K562 (cell line): ENCODE measurements at regions not wholly inside any gene's neighbourhood (a gene's known extent, or its start where the extent isn't known, plus 50 kb on each side); places are given as distances from the start of the nearest gene placed in this dataset.

ENCODE experiments used
- ATAC-seq: fragments of 200-7000 bp; cut with Tn5 transposase; 3 replicates; pipeline ENCODE4 v1.9.1; 2020; ENCODE audit warnings: moderate library complexity
- BruUV-seq: library from RNA; stranded (reverse); fragments of 400-500 nt; replicated peaks from 2 replicates; lab custom pipeline; 2021; lab: Mats Ljungman, UMichigan
- CTCF ChIA-PET: fragments of 300-600 bp; formaldehyde crosslinking; extraction: SDS; loops from one replicate; lab custom pipeline; 2021; ENCODE audit warnings: low intra/inter-chr PET ratio; lab: Yijun Ruan, JAX
- POLR2A ChIA-PET: fragments of 300-600, 350-650 bp; sonication (Branson Sonifier 250); formaldehyde crosslinking; extraction: SDS; loops from one replicate; lab custom pipeline; 2021; ENCODE audit warnings: antibody characterized with exemption, inconsistent platforms; lab: Yijun Ruan, JAX
- DNase-seq, 4 experiments: peaks; one replicate each; pipeline versions ENCODE4 v3.0.0 to v3.0.0-alpha.2; 2011 to 2018; ENCODE audit warnings: low spot score in 3 of 4, mixed read lengths in 3 of 4; ENCODE audit errors: extremely low read depth in 1 of 4
- FAIRE-seq: peaks from 2 replicates; lab custom pipeline; 2011; peaks lifted over from hg19 to GRCh38; lab: Jason Lieb, UNC
- H2AFZ ChIP-seq: 2 replicates; pipeline ENCODE4 v1.6.0; 2011; ENCODE audit warnings: low read depth, low read length, control low read depth, inconsistent platforms
- H3K27ac ChIP-seq: fragments of 200-600 bp; 3 replicates; pipeline ENCODE4 v1.8.0; 2011; ENCODE audit warnings: low read depth, mild to moderate bottlenecking, control low read depth, inconsistent platforms, low read length, moderate library complexity, mixed read lengths; ENCODE audit errors: extremely low read depth
- H3K27me3 ChIP-seq, 2 experiments: fragments of 300-600 bp in 1 of 2; 2 replicates in 1 of 2; 3 replicates in 1 of 2; pipeline versions ENCODE4 v1.6.0 to v1.8.0; 2011; ENCODE audit warnings: inconsistent platforms in 2 of 2, low read length in 2 of 2, mild to moderate bottlenecking in 1 of 2, mixed read lengths in 1 of 2, moderate library complexity in 1 of 2; ENCODE audit not compliant: control insufficient read depth in 2 of 2, insufficient read depth in 2 of 2
- H3K36me3 ChIP-seq: fragments of 300-600 bp; 3 replicates; pipeline ENCODE4 v1.8.0; 2011; ENCODE audit warnings: mild to moderate bottlenecking, low read length, inconsistent platforms; ENCODE audit not compliant: control insufficient read depth, insufficient read depth
- H3K4me1 ChIP-seq, 2 experiments: fragments of 200-600 bp in 1 of 2; replicated peaks in 1 of 2; 2 replicates in 1 of 2; 3 replicates in 1 of 2; pipeline versions ENCODE4 v1.5.1 to v1.8.0; 2011; ENCODE audit warnings: inconsistent platforms in 2 of 2, low read length in 2 of 2, mild to moderate bottlenecking in 1 of 2, mixed read lengths in 1 of 2, moderate library complexity in 1 of 2; ENCODE audit not compliant: control insufficient read depth in 2 of 2, insufficient read depth in 2 of 2
- H3K4me2 ChIP-seq: 2 replicates; pipeline ENCODE4 v1.6.1; 2011; ENCODE audit warnings: low read length, control low read depth, inconsistent platforms, mixed read lengths; ENCODE audit not compliant: insufficient read depth
- H3K4me3 ChIP-seq: fragments of 200-600 bp; sonication (generic), shearing (Covaris generic); 2 replicates; pipeline ENCODE4 v1.5.1; 2016; ENCODE audit warnings: control low read depth, inconsistent platforms
- H3K79me2 ChIP-seq: fragments of 200-600 bp; 3 replicates; pipeline ENCODE4 v1.8.0; 2011; ENCODE audit warnings: low read length, inconsistent platforms; ENCODE audit not compliant: control insufficient read depth, insufficient read depth
- H3K9ac ChIP-seq, 2 experiments: 2 replicates each; pipeline versions ENCODE4 v1.6.0 to v1.6.1; 2011; ENCODE audit warnings: low read depth in 2 of 2, low read length in 2 of 2, control low read depth in 1 of 2, inconsistent platforms in 1 of 2, mild to moderate bottlenecking in 1 of 2, mixed read lengths in 1 of 2; ENCODE audit not compliant: insufficient read depth in 1 of 2
- H3K9me1 ChIP-seq: one replicate; pipeline ENCODE4 v1.6.0; 2011; ENCODE audit warnings: inconsistent platforms, mild to moderate bottlenecking, low read length, moderate library complexity; ENCODE audit not compliant: control insufficient read depth, insufficient read depth
- H3K9me3 ChIP-seq: replicated peaks from 2 replicates; pipeline ENCODE4 v1.5.1; 2011; ENCODE audit warnings: low read depth, low read length, inconsistent platforms; ENCODE audit not compliant: control insufficient read depth, insufficient read depth
- H4K20me1 ChIP-seq: replicated peaks from 2 replicates; pipeline ENCODE4 v1.6.1; 2011; ENCODE audit warnings: low read length, inconsistent platforms, mixed read lengths; ENCODE audit not compliant: control insufficient read depth, insufficient read depth
- CAMTA2 ChIP-seq: fragments of 250-450 bp; sonication (Bioruptor Pico); conservative IDR thresholded peaks from 2 replicates; pipeline ENCODE4 v1.5.1; 2022
- CCAR2 ChIP-seq: fragments of 200-400 bp; formaldehyde crosslinking; IDR thresholded peaks from 2 replicates; pipeline ENCODE4 v1.6.1; 2017; ENCODE audit warnings: mild to moderate bottlenecking, low read depth, low read length
- CHD1 ChIP-seq: fragments of 200-600 bp; sonication (generic); IDR thresholded peaks from one replicate; pipeline ENCODE4 v1.6.1; 2012; ENCODE audit warnings: mild to moderate bottlenecking, moderate library complexity, low read length, inconsistent platforms
- CUX1 ChIP-seq: fragments of 200-800 bp; sonication (Bioruptor generic); IDR thresholded peaks from 2 replicates; pipeline ENCODE4 v1.6.1; 2016; ENCODE audit warnings: missing genetic modification characterization, missing compliant biosample characterization
- DACH1 ChIP-seq: fragments of 450-650 bp; IDR thresholded peaks from 2 replicates; pipeline ENCODE4 v1.6.1; 2018; ENCODE audit not compliant: partially characterized antibody
- JUN ChIP-seq, 2 experiments: sonication (generic) in 1 of 2; formaldehyde crosslinking in 1 of 2; IDR thresholded peaks; 2 replicates each; pipeline versions ENCODE4 v1.6.1 to v1.8.0; 2012 to 2022; ENCODE audit warnings: borderline replicate concordance in 2 of 2, mild to moderate bottlenecking in 2 of 2, improper control_type of control experiment in 1 of 2, low read depth in 1 of 2, low read length in 1 of 2, missing genetic modification reagents in 1 of 2
- PHB ChIP-seq: fragments of 250-450 bp; sonication (Bioruptor Pico); IDR thresholded peaks from 2 replicates; pipeline ENCODE4 v1.5.0; 2021
- PRPF4 ChIP-seq: fragments of 200-400 bp; formaldehyde crosslinking; IDR thresholded peaks from one replicate; pipeline ENCODE4 v1.6.1; 2017; ENCODE audit warnings: low read length, low read depth, mild to moderate bottlenecking; ENCODE audit not compliant: insufficient read depth, poor library complexity, severe bottlenecking
- ZNF134 ChIP-seq: fragments of 250-450 bp; sonication (Bioruptor Pico); conservative IDR thresholded peaks from 2 replicates; pipeline ENCODE4 v1.4.0; 2020
- ZNF551 ChIP-seq: fragments of 250-450 bp; sonication (Bioruptor Pico); IDR thresholded peaks from 2 replicates; pipeline ENCODE4 v1.5.0; 2021; ENCODE audit warnings: mild to moderate bottlenecking, moderate library complexity
- ZNF766 ChIP-seq: fragments of 200-800 bp; sonication (Bioruptor generic); conservative IDR thresholded peaks from 2 replicates; pipeline ENCODE4 v1.6.1; 2016; ENCODE audit warnings: missing genetic modification characterization, missing compliant biosample characterization
- ZSCAN32 ChIP-seq: fragments of 450-650 bp; formaldehyde crosslinking; IDR thresholded peaks from 2 replicates; pipeline ENCODE4 v1.4.0; 2020; ENCODE audit warnings: mild to moderate bottlenecking, moderate library complexity
- WGBS: fragments of 100-300 bp; shearing (Covaris generic); methylation state at CpG from one replicate; pipeline ENCODE4 v1.1.6; 2016; ENCODE audit warnings: low coverage, mixed read lengths; ENCODE audit not compliant: insufficient coverage; ENCODE audit errors: missing lambda C conversion rate; 5-methylcytosine and 5-hydroxymethylcytosine counted together
- in situ Hi-C: fragments of 300-500 bp; cut with MboI; formaldehyde crosslinking; loops from 4 replicates; pipeline ENCODE4 v1.15.0; 2018; ENCODE audit warnings: inconsistent platforms, mixed read lengths
- intact Hi-C: fragments of 100-400 bp; cut with micrococcal nuclease; formaldehyde crosslinking; loops from 2 replicates; pipeline ENCODE4 v1.14.2; 2022
- TF ChIP-seq, protein P1 (sequence below): sonication (generic); formaldehyde crosslinking; IDR thresholded peaks from 2 replicates; pipeline ENCODE4 v1.8.1; 2023; ENCODE audit warnings: mild to moderate bottlenecking, missing genetic modification reagents
- TF ChIP-seq, protein P2 (sequence below): fragments of 250-450 bp; sonication (Bioruptor Pico); IDR thresholded peaks from 2 replicates; pipeline ENCODE4 v1.9.0; 2021; ENCODE audit warnings: mild to moderate bottlenecking

GRCh38 chr9:7266911-7267595, 509.3 kb downstream of the KDM4C start:
- Histone ChIP-seq H3K4me3 (no peak overlapping the region), H3K79me2 (no peaks in the 10 kb centered on the region), H3K27me3 (no peaks in the 10 kb centered on the region), H2AFZ (no peak overlapping the region), H3K9ac (no peak overlapping the region), H4K20me1 (no peaks in the 10 kb centered on the region), H3K4me2 (no peak overlapping the region), H3K36me3 (no peaks in the 10 kb centered on the region), H3K4me1 (no peaks in the 10 kb centered on the region), H3K27ac (no peak overlapping the region), H3K9me1 (no peaks in the 10 kb centered on the region), H3K9me3 (no peaks in the 10 kb centered on the region)
- ATAC-seq = no peak
- BruUV-seq = no TSS peak
- ChIA-PET CTCF (no interaction called here), POLR2A (interaction anchor here (0.6 kb wide), 1 partner anchor 97 kb away, joined by 3 read pairs; no protein-coding TSS in a partner anchor)
- in situ Hi-C loops = no loop called here
- DNase-seq = no peak
- WGBS = under 1% methylated on average over 14 of the region's 14 CpGs
- FAIRE-seq = no peak
- intact Hi-C loops = loop anchor here (10.0 kb wide), 1 partner anchor 362 kb away; no protein-coding TSS in a partner anchor
- TF ChIP-seq CCAR2 (no peak), ZSCAN32 (no peak), ZNF551 (no peak), PHB (CRISPR knock-in tag) (no peak), ZNF766 (CRISPR knock-in tag) (no peak), CHD1 (no peak), ZNF134 (CRISPR knock-in tag) (no peak), CAMTA2 (no peak), JUN (IDR thresholded peaks at IDR 0.05; ENCODE audit: borderline replicate concordance, low read depth, low read length) (no peak), JUN (CRISPR knock-in tag; IDR thresholded peaks at IDR 0.05; ENCODE audit: borderline replicate concordance) (no peak), CUX1 (CRISPR knock-in tag) (no peak), PRPF4 (no peak), DACH1 (no peak)
- TF ChIP-seq, protein P1, sequence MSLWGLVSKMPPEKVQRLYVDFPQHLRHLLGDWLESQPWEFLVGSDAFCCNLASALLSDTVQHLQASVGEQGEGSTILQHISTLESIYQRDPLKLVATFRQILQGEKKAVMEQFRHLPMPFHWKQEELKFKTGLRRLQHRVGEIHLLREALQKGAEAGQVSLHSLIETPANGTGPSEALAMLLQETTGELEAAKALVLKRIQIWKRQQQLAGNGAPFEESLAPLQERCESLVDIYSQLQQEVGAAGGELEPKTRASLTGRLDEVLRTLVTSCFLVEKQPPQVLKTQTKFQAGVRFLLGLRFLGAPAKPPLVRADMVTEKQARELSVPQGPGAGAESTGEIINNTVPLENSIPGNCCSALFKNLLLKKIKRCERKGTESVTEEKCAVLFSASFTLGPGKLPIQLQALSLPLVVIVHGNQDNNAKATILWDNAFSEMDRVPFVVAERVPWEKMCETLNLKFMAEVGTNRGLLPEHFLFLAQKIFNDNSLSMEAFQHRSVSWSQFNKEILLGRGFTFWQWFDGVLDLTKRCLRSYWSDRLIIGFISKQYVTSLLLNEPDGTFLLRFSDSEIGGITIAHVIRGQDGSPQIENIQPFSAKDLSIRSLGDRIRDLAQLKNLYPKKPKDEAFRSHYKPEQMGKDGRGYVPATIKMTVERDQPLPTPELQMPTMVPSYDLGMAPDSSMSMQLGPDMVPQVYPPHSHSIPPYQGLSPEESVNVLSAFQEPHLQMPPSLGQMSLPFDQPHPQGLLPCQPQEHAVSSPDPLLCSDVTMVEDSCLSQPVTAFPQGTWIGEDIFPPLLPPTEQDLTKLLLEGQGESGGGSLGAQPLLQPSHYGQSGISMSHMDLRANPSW (CRISPR knock-in tag) = no peak
- TF ChIP-seq, protein P2, sequence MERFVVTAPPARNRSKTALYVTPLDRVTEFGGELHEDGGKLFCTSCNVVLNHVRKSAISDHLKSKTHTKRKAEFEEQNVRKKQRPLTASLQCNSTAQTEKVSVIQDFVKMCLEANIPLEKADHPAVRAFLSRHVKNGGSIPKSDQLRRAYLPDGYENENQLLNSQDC (CRISPR knock-in tag) = no peak
